ENCODE measurements at regions not wholly inside any gene's neighbourhood (a gene's known extent, or its start where the extent isn't known, plus 50 kb on each side); places are given as distances from the start of the nearest gene placed in this dataset.
"Not testable (repeated sequence)": the region's sequence is repeated elsewhere in the genome, so short reads cannot be mapped to it uniquely, and the experiment has no call there.

DNA sequence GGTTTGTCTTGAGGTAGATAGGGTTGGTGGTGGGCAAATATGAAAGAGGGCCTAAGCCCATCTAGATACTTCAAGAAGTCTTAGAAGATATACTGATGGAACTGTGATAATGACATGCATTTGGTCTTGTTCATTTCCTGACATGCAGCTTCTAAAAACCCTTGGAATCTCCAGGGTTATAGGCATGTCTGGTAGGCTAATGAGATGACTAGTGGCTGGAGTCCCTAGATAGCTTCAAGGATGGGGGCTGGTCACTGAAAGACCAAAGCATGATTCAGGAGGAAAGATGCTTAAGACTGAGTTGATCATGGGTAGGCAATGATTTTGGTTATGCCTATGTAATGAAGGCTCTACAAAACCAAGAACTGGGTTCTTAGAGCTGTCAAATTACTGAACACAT, 217.9 kb upstream of the MOCS1 start:
- DNase-seq (ENCODE audit: low spot score): no peak

DNA sequence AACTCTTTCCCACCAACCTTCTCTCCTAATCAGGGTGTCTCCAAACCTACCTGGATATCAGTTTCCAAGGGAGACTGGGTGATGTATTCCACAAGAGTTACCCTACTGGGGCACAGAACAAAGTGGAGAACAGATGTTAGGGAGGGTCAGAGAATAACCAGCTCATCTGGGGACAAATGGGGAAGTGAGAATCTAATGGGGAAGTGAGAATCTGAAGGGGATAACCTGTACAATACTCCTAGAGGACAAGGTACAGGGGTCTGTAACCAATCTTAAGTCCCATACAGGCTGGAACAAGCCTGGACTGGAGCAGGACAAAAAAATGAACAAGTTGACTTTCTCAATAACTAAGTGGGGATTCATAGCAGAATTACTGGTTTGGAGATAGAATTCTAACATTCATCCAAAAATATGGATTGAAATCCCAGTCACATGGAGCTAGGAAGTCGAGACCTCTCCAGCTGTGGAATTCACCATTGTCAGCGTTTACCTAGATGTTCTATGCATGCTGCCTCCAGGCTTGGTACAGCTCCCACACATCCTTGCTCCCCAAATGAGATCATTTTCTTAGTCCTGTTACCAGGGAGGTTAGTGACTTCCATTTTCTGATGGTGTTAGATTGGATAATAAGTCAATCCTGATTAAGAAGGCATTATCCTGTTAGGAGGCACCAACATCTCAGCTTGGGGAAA, 214.8 kb upstream of the MOCS1 start:
- DNase-seq (ENCODE audit: low spot score): no peak

DNA sequence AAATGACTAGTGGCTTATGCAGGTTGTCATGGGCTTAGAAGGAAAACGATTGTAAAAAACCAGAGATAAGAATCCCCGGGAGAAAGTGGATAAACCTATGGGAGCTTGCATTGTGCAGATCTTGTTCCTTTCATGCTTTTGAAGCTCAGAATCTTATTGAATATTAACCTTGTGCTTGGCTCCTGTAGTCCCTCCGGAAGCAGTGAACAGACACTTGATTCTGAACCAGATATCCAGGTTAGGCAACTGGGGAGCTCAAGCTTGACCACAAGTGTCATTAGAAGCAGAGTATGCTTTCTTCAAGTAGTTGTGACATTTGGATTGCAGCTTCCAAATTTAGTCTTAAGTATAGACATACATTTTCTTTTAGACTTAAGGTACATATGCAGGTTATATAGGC, 212.6 kb upstream of the MOCS1 start:
- DNase-seq (ENCODE audit: low spot score): no peak

DNA sequence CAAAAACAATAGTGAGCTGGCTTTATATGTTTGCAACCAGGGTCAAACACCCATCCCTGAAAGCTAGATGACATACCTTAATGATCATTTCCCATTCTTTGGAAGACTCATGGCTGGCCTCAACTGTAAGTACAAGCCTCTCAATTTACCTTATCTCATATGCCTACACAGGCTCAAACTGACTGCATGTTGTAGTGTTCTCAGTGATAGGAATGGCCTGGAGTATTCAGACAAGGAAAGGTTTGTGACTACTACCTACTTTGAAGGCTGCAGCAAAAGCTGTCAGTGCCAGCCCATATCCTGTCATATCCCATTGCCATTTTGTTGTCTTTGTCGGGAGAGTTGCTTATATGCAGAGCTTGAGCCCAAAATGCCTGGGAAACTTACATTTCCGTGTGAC, 205.2 kb upstream of the MOCS1 start:
- DNase-seq (ENCODE audit: low spot score): no peak

DNA sequence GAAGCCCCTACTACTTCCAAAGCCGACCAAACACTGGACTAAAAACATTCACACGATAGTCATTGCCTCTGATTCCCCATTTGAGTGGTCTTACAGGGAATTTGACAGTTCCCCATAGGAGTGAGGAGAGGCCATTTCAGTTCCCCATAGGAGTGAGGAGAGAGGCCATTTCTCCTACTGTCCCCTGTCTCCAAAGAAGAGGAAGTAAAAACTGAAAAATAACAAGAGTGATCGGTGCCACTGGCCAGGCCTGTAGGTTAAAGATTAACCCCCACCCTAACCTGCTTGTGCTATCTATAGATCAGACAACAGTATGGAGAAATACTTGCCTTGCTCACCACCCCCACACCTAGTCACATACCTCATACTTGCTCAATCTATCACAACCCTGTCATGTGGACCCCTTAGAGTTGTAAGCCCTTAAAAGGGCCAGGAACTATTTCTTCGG, 204.0 kb upstream of the MOCS1 start:
- DNase-seq (ENCODE audit: low spot score): no peak

DNA sequence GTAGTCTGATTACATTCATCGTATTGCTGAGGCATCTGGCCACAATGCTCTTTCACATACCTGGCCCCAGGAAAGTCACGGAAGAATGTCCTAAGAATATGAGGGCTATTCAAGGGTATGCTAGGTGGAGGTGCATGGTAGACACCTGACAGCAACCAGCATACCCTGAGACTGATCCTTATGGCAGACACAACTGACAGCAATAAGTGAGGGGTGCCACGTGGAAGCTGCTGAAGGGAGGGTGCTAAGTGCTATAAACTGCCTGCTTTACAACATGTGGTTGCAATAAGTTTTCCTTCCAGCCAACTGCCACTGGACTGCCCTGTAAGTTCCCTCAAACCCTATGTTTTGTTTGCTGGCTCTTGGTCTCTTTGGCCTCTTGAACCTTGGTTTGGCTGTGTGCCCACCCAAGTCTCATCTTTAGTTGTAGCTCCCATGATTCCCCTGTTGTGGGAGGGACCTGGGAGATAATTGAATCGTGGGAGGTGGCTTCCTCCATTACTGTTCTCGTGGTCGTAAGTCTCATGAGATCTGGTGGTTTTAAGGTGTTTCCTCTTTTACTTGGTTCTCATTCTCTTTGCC, 201.3 kb upstream of the MOCS1 start:
- DNase-seq (ENCODE audit: low spot score): no peak

DNA sequence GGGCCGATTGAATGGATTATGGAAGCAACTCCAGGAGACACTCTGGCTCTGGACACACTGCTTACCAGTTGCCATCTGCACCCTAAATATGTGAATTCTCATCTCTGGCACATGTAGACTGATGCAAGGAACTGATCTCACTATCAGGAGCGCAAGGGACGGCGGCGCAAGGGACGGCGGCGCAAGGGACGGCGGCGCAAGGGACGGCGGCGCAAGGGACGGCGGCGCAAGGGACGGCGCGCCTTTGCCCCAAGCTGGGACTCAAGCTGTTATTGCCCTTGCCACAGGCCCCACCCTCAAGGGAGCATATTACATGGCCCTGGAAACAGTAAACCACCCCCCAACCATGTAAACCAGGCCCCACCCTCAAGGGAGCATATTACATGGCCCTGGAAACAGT, 199.7 kb upstream of the MOCS1 start:
- DNase-seq (ENCODE audit: low spot score): not testable (repeated sequence)

DNA sequence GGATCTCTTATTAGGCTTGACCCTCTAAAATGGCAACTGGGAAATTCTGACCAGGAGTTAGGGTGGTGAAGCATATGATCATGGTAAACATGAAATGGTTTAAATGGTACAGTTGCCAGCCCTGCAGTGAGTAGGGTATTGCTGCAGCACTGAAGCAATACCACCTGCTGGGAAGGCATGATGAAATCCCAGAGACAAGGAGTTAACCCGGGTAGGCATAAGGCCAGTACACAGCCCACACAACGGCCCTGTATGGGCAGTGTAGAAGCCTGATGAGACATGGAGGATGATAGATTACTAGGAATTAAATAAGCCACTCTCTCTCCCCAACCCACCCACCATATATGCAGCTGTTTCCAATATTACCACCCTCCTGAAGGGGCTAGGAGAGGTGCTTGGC, 197.4 kb upstream of the MOCS1 start:
- DNase-seq (ENCODE audit: low spot score): no peak

DNA sequence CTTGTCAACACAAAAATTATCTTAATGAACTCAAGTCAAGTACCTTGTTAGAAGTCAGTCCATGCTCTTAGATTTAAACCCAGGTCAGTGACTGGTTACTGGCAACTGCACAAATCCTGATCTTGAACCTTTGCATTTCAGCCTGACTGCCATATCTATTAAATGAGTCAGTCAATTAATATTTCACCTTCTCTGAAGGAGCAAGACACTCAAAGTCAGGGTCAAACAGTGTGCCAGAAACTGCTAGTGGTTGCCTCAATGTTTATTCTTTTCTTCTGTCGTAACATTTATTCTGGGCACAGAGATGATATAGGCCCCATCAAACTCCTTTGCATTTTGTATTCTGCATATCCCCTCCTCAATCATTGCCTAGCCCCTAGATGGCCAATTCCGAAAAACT, 193.9 kb upstream of the MOCS1 start:
- no peak for DNase-seq (ENCODE audit: low spot score)

DNA sequence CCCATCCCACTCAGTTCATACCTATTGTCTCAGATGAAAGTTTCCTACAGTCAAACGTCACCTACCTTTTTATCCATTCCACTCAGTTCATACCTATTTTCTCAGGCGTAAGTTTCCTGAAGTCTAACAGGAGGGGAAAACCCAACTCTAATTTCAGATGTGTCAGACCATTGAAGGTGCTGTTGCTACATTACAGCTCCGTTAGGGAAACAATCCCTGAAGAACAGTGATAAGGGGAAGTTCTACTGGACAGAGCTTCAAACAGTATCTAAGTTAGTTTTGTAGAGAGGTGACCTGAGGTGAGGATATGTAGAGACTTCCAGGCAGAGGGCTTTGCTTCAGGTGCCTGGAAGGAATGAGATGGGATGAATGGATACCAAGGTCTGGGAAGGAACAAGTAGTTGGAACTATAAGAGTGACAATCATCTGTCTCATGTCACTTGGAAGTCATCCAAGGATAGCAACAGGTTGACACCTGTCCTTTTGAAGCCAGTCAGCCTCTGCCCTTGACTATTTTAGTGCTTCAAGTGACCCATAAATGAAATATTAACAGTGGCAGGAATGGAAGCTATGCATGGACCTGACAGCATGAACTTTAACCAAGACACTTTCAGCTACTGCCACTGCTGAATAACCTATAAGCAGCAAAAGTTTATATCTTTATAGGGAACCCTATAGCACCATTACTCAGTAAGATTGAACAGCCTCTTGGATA, 191.6 kb upstream of the MOCS1 start:
- DNase-seq (ENCODE audit: low spot score): no peak

DNA sequence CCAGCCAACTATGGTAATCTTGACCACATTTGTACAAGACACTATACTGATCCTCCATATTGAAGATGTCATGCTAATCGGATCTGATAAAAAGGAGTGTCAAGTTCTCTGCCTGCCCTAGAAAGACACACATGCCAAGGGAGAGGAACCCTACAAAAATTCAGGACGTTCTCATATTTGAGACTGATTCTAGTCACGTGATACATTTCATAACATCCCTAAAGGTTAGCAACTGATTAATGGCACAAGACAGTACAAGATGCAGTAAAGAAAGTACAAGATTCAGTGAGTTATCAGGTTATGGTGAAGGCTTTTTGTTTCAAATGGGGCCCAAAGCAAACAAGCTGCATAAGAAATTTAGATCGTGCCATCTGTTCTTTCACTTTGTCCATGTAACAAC, 190.7 kb upstream of the MOCS1 start:
- no peak for DNase-seq (ENCODE audit: low spot score)

DNA sequence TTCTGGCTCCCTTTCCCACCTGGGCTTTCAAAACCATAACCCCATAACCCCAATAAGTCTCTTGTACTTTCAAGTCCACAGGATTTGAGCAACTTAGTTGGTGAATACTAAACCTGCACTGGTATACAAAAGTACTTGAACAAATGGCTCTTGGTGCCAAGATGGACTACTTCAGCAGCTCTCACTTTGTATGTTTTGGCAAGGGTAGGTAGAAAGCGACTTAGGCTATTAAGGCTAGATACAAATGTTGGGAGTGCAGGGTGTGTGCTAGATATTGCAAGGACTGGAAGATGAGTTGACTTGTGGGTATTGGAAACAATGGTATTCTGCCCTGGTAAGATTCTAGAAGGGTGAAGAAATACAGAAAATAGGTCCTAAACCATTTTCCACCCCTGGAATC, 182.6 kb upstream of the MOCS1 start:
- no peak for DNase-seq (ENCODE audit: low spot score)

DNA sequence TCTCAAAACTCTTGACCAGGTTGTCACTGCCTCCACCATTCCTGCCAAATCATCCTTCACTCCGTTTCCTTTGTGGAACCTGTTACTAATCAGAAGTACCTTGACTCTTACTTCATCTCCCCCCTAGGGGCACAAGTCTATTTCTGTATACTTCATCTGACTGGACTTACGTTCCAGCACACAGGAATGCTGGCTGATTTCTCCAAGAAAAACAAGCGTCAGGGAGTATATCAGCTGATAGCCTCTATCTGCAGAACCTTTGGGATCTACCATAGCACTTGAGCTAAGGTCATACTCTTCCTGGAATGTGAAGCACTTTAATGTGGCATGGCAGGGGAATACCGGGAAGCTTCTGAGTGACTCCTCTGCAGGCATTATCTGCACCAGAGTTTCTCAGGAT, 178.1 kb upstream of the MOCS1 start:
- DNase-seq (ENCODE audit: low spot score): no peak

DNA sequence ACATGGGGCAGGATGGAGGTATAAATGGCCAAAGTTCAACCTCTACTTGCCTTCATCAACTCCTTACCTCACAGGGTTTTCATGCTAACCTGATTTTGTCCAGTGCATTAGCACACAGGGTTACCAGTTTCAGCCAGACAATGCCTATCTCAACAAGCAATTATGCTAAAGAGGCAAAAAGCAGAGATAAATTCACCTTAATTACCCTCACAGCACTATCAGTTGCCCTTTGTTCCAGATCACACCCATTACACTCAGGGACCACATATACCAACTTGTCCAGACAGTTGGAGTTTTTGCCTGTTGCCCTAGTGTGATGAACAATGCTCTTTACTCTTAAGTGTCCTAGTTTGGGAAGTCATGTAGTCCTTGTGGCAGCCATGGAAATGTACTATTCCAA, 174.5 kb upstream of the MOCS1 start:
- DNase-seq (ENCODE audit: low spot score): no peak

DNA sequence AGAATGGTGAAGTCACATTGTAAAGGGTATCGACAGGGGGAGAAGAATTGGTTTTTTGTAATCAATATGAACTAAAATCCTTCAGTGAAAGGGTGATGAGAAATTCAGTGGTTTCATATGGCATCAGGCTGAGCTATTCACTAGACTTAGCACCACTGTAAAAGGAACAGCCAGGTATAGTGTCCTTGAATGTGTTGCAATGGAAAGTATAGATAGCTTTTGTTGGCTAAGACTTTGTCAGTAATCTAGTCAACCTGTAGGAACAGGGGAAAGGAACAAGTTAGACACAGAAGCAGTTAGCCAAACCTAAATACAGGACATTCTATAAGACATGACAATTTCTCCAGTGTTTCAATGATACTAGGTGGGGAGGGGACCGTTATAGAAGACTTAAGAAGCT, 172.6 kb upstream of the MOCS1 start:
- DNase-seq (ENCODE audit: low spot score): no peak

DNA sequence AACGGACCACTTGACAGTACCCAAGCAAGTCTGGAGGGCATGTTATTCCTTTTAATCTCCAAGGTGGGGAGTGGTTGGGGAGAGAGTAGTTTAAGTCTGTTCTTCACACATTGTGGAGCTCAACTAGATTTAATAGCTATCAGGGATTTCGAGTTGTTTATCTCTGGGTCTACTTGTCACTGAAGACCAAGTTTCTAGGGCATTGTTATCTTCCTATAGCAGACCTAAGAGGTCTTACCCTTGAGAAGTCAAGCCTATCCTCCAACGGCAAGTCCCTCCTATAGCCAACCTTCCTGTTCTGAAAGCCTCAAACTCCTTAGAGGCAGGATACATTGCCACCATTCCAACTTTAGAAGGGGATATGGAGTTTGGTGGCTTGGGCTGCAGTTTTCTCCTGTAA, 164.5 kb upstream of the MOCS1 start:
- DNase-seq (ENCODE audit: low spot score): no peak

DNA sequence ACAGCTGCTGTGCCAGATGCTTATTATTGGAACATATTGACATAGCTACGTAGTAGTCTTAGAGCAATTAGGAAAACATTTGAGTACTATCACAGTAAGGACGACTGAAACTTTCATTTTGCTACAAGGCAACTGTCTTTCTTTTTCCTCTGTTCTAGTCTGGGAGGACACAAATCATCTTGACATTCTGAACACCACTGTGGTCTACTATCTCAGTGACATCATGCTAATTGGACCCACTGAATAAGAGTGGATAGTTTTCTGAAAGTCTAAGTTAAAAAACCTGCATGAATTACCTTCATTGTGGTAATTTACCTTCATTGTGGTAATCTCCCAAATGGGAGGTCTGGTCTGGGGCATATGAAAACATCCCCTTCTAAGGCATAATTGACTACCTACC, 163.3 kb upstream of the MOCS1 start:
- DNase-seq (ENCODE audit: low spot score): no peak

DNA sequence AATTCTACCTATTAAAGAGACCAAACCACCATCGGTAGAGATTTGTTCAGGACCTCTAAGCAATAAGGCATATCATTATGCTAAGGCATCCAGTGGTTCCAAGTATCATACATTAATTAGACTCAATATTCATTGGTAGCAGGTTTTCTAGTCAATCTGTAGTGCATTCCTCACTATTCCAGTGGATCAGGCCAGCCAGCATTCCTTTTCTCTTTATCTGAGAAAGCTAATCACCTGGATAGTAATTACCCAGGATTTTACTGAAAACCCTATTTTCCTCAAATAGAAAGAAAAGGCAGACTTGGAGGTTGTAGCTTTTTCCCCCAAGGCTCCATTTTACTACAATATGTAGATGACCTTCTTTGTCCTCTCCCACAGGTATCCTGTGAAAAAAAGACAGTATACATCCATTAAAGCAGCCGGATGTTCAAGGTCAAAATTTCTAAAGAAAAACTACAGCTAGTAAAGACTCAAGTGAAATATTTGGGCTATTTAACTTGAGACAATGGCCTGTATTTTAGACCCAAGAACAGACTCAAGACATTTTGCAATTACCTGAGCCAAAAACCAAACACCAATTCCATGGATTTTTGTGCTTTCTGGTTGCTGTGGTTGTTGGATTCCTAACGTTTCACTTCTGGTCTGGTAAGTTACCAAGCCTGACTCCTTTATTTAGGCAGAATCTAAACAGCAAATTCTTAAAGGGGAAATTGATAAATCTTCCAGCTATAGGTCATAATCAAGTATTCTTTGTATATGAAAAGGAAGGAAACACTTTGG, 149.1 kb upstream of the MOCS1 start:
- DNase-seq (ENCODE audit: low spot score): no peak

DNA sequence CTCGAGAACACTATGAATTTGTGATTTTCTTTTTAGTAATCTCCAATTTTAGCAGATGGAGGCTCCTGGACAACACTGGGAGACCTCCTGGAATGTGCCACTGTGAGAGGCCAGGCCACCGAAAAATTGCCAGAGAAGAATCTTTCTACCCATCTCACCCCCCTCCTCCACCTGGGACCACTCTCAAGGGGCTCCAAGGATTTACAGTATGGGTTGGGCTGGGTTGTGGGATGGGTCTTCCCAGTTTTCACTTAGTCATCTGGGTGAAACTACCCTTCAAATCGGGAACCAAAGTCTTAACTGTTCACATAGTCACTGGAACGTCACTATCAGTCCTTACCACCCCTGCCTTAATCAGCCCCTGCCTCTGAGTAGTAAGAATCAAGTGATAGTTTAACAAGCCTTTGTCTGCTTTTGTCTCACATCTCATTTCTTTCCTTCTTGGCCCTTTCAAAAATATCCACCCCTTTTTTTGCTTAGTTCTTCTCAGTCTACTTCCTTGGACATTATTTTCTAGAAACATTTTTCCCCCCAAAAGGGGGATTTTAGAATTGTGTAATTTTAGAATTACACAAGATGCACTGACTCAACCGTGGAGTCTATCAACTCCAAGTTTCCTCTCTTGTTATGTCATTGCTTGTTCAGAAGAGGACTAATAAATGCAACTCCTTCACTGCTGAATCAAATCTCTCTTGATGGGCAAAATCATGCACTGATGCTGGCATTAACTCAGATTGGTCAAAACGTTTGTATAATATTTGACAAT, 148.2 kb upstream of the MOCS1 start:
- DNase-seq (ENCODE audit: low spot score): no peak

DNA sequence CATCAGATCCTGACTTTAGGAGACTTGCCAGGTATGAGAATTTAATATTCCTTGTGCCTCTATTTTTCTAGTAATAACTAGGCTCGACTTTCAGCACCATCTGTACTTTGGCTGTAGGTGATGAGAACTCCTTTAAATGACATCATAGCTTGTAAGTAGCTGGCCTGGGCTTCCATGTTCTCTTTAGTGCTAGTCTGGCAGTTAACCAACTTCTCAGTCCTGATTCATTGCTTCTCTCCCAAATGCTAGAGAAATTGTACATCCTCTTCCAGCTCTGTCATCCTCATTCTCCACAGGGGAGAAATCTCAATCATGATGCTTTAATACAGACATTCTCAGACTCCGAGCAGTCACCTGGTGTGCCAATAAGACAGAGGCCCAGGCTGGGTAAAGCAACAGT, 143.5 kb upstream of the MOCS1 start:
- DNase-seq (ENCODE audit: low spot score): no peak

DNA sequence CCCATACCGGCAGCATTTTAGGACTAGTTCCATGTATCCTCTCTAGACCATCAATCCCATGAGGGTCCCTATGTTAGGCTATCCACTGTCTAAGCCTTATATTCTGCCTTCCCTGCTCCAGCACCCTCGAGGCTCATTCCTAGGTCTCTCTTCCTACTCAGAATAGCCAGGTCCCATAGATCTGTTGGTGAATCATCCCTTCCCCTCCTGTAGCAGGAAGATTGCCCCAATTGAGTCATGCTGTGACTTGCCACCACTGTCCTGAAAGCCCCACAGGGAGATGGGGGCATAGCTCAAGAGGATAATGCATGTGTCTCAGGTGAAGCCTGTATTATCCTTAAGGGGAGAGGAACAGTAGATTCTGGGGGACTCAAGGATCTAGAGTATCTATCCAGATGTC, 143.1 kb upstream of the MOCS1 start:
- DNase-seq (ENCODE audit: low spot score): no peak

DNA sequence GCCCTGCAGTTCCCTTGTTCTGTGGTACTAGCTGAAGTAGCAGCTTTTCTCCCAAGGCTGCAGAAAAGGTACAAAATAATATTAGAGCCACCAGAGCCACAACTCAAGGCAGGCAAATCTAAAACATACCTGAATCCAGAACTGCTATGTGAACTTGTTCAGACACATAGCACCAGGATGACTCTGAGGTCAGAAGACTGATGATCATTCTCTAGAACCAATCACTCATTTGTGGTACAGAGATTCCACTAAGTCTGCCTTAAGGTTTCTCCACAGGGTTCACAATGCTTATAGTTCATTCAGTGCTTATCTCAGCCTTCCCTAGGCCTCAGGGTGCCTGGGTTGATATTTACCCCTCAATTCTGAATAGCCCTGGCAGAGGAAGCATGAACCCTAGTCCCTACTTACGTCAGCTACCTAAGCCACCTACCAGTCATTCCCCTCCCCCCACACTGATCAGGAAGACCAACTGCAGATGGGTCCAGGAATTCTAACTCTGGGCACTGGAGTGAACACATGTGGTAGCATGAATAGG, 140.9 kb upstream of the MOCS1 start:
- no peak for DNase-seq (ENCODE audit: low spot score)

Measured in AG08396 (cell line).